ENCODE measurements at regions not wholly inside any gene's neighbourhood (a gene's known extent, or its start where the extent isn't known, plus 50 kb on each side); places are given as distances from the start of the nearest gene placed in this dataset.

GRCh38 chr15:61613138-61613537 lies 384.0 kb upstream of the RORA start:
- TF ChIP-seq CTCF (IDR thresholded peaks at IDR 0.05) (no peak), EP300 (IDR thresholded peaks at IDR 0.05) (no peak), POLR2AphosphoS5 (IDR thresholded peaks at IDR 0.05) (no peak), POLR2A (IDR thresholded peaks at IDR 0.05) (no peak)
